ENCODE measurements at regions not wholly inside any gene's neighbourhood (a gene's known extent, or its start where the extent isn't known, plus 50 kb on each side); places are given as distances from the start of the nearest gene placed in this dataset.

- no peak overlapping the region for H2AFZ ChIP-seq (ENCODE audit: low read depth, low read length)
- ATAC-seq (no peak), FAIRE-seq (no peak), DNase-seq (ENCODE audit: extremely low read depth in 1 of 4, low spot score in 3 of 4) (no peak)
- no peaks in the 10 kb centered on the region for H3K27me3 ChIP-seq (ENCODE audit: control insufficient read depth in 2 of 2, insufficient read depth in 2 of 2, low read length in 2 of 2)
- no peak overlapping the region for H3K9ac ChIP-seq (ENCODE audit: insufficient read depth in 1 of 2, low read depth in 2 of 2, low read length in 2 of 2)
- intact Hi-C loops (cut with micrococcal nuclease), result no loop called here
- WGBS (ENCODE audit: insufficient coverage, low coverage, missing lambda C conversion rate), result 1% methylated on average over 8 of the region's 8 CpGs
- in situ Hi-C loops (cut with MboI), result no loop called here
- no peaks in the 10 kb centered on the region for H3K4me1 ChIP-seq (replicated peaks in 1 of 2; ENCODE audit: control insufficient read depth in 2 of 2, insufficient read depth in 2 of 2, low read length in 2 of 2)
- no peaks in the 10 kb centered on the region for H4K20me1 ChIP-seq (replicated peaks; ENCODE audit: control insufficient read depth, insufficient read depth, low read length)
- H3K4me3 ChIP-seq, result no peak overlapping the region
- H3K79me2 ChIP-seq (ENCODE audit: control insufficient read depth, insufficient read depth, low read length), result no peaks in the 10 kb centered on the region
- POLR2A ChIA-PET, result no interaction called here
- TF ChIP-seq SMARCE1 (IDR thresholded peaks at IDR 0.05) (no peak), ZNF311 (CRISPR knock-in tag; IDR thresholded peaks at IDR 0.05) (no peak), ZNF431 (CRISPR knock-in tag; IDR thresholded peaks at IDR 0.05) (no peak), GTF2F1 (IDR thresholded peaks at IDR 0.05; ENCODE audit: low read depth, low read length) (no peak), SPI1 (IDR thresholded peaks at IDR 0.05; ENCODE audit: borderline replicate concordance, low read depth, low read length) (no peak), HINFP (tag; conservative IDR thresholded peaks at IDR 0.05; ENCODE audit: low read depth) (no peak), PHF20 (IDR thresholded peaks at IDR 0.05; ENCODE audit: partially characterized antibody) (no peak), KDM4B (IDR thresholded peaks at IDR 0.05; ENCODE audit: borderline replicate concordance in 2 of 2, low read depth in 1 of 2) (no peak)
- CTCF ChIA-PET (ENCODE audit: low intra/inter-chr PET ratio), result no interaction called here
- H3K4me2 ChIP-seq (ENCODE audit: insufficient read depth, low read length), result no peak overlapping the region
- no TSS peak for BruUV-seq (replicated peaks)
- no peaks in the 10 kb centered on the region for H3K36me3 ChIP-seq (ENCODE audit: control insufficient read depth, insufficient read depth, low read length)
- H3K27ac ChIP-seq (ENCODE audit: extremely low read depth, low read depth, low read length), result no peak overlapping the region
- no peaks in the 10 kb centered on the region for H3K9me1 ChIP-seq (ENCODE audit: control insufficient read depth, insufficient read depth, low read length)
- H3K9me3 ChIP-seq (replicated peaks; ENCODE audit: control insufficient read depth, insufficient read depth, low read depth, low read length), result no peaks in the 10 kb centered on the region; the same call in 1 of the 2 replicates
Observed at GRCh38 chr4:111483375-111484169, 661.7 kb upstream of the FAM241A start.
